ENCODE measurements at regions not wholly inside any gene's neighbourhood (a gene's known extent, or its start where the extent isn't known, plus 50 kb on each side); places are given as distances from the start of the nearest gene placed in this dataset.

DNA sequence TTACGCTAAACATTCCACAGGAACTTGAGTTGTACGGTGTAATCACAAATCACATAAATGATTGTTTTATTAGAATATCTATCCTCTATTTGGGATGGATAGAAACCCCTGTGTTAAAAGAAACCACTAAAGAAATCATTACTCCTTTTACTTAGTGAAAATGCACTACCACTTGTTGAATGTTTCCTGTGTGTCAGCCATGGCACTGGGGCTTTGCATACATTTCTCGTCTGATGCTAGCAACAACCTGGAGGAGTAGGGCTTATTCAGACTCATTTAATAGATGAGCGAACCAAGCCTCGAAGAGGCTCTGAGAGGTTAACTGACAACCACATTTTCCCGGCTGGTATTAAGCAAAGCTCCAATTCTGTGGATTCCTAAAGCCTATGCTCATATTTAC lies 60.5 kb upstream of the PELI1 start:
- peak overlapping the region; percentile 79 for H3K27ac ChIP-seq (replicated peaks)
- peaks cover 46% of the 10 kb centered on the region for H3K4me1 ChIP-seq
- no peaks in the 10 kb centered on the region for H3K36me3 ChIP-seq
- TF ChIP-seq, protein P1, sequence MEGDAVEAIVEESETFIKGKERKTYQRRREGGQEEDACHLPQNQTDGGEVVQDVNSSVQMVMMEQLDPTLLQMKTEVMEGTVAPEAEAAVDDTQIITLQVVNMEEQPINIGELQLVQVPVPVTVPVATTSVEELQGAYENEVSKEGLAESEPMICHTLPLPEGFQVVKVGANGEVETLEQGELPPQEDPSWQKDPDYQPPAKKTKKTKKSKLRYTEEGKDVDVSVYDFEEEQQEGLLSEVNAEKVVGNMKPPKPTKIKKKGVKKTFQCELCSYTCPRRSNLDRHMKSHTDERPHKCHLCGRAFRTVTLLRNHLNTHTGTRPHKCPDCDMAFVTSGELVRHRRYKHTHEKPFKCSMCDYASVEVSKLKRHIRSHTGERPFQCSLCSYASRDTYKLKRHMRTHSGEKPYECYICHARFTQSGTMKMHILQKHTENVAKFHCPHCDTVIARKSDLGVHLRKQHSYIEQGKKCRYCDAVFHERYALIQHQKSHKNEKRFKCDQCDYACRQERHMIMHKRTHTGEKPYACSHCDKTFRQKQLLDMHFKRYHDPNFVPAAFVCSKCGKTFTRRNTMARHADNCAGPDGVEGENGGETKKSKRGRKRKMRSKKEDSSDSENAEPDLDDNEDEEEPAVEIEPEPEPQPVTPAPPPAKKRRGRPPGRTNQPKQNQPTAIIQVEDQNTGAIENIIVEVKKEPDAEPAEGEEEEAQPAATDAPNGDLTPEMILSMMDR (IDR thresholded peaks at IDR 0.05; ENCODE audit: borderline replicate concordance) = no peak
- intact Hi-C loops (cut with micrococcal nuclease) = no loop called here
- H3K27me3 ChIP-seq (ENCODE audit: low read depth) = no peaks in the 10 kb centered on the region
- no peak overlapping the region for H3K4me3 ChIP-seq
- H3K9me3 ChIP-seq (replicated peaks) = no peaks in the 10 kb centered on the region
- no peak for DNase-seq

DNA sequence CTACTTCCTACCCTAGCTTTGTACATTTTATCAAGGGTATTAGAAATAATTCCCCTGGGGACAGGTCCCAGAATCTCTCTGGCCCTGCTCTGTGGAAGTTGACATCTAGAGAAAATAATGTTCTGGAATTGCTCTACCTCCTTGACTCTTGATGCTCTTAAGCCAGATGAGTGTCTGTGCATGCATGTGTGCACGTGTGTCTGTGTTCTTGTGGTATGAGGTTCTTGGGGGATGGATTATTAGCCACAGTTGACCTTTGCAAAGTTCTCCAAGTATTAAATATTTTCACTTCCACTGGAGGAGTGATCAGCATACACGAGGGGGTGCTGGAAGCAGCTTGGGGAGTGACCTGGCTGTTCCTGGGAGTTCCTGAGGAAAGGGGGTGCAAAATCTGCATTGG lies 61.2 kb upstream of the PELI1 start:
- no peak overlapping the region for H3K27ac ChIP-seq (replicated peaks)
- intact Hi-C loops (cut with micrococcal nuclease) = no loop called here
- no peaks in the 10 kb centered on the region for H3K9me3 ChIP-seq (replicated peaks)
- TF ChIP-seq, protein P1 (IDR thresholded peaks at IDR 0.05; ENCODE audit: borderline replicate concordance) = no peak
- peaks cover 43% of the 10 kb centered on the region for H3K4me1 ChIP-seq
- no peaks in the 10 kb centered on the region for H3K36me3 ChIP-seq
- no peaks in the 10 kb centered on the region for H3K27me3 ChIP-seq (ENCODE audit: low read depth)
- H3K4me3 ChIP-seq = no peak overlapping the region
- DNase-seq = no peak

DNA sequence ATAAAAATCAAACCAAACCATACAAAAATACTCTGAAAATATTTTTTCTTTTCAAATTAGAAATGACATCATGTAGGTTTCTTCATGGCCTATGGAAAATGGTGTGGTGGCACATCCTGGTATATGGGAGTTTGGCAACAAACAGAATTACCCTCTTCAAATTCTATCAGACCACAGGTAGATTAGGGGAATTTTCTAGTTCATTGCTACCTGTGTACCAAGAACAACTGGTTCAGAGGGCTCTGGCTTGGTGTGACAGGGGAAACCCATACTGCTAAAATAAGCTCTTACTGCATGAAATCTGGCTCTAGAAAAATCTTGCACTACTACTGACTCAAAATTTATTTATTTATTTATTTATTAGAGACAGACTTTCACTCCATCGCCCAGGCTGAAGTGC lies 63.4 kb upstream of the PELI1 start:
- Histone ChIP-seq H3K4me1 (peaks cover 21% of the 10 kb centered on the region), H3K27ac (replicated peaks) (no peak overlapping the region), H3K4me3 (no peak overlapping the region), H3K27me3 (ENCODE audit: low read depth) (no peaks in the 10 kb centered on the region), H3K36me3 (no peaks in the 10 kb centered on the region), H3K9me3 (replicated peaks) (no peaks in the 10 kb centered on the region)
- intact Hi-C loops (cut with micrococcal nuclease) = no loop called here
- DNase-seq = no peak
- TF ChIP-seq, protein P1 (IDR thresholded peaks at IDR 0.05; ENCODE audit: borderline replicate concordance) = no peak

DNA sequence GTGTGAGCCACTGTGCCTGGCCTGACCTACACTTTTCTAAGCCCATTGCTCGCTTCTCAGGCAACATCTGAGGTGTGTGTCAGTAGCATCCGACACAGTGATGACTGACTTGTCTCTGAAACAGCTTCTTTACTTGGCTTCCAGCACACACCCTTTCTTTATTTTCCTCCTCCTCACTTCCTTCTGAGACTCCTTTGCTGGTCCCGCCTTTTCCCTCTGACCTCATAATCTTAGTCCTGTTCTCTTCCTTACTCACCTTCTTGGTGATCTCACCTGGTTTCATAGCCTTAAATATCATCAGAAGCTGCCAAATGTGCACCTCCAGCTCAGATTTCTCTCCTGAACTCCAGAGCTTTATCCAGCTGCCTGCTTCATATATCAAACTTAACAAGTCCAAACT lies 66.6 kb upstream of the PELI1 start:
- intact Hi-C loops (cut with micrococcal nuclease) = no loop called here
- no peaks in the 10 kb centered on the region for H3K9me3 ChIP-seq (replicated peaks)
- DNase-seq = no peak
- TF ChIP-seq, protein P1 (IDR thresholded peaks at IDR 0.05; ENCODE audit: borderline replicate concordance) = no peak
- H3K27me3 ChIP-seq (ENCODE audit: low read depth) = no peaks in the 10 kb centered on the region
- no peak overlapping the region for H3K27ac ChIP-seq (replicated peaks)
- no peaks in the 10 kb centered on the region for H3K36me3 ChIP-seq
- H3K4me1 ChIP-seq = peaks cover 26% of the 10 kb centered on the region
- H3K4me3 ChIP-seq = no peak overlapping the region

DNA sequence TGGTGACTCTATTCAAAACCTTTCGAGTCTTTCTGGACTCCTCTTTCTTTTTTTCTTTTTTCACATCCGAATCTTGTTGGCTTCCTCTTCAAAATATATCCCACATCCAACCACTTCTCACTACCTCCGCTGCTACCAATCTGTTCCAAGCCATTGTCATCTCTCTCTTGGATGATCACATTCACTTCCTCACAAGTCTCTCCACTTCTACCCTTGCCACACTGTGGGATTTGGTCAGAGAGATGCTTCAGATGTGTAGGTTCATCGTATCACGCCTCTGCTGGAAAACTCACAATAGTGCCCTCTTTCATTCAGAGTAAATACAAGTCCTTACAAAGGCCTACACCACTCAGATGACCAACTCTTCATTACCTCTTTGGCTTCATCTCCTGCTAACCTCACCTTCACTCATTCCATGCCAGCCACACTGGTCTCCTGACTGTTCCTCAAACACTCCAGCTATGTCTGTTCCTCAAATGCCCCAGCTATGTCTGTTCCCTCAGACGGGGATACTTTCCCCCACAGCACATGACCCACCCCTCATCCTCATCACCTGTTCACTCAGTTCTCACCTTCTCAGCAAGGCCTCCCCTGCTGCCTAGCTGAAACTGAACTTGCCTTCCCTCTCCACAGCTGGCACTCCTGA lies 67.2 kb upstream of the PELI1 start:
- intact Hi-C loops (cut with micrococcal nuclease) = no loop called here
- H3K27me3 ChIP-seq (ENCODE audit: low read depth) = no peaks in the 10 kb centered on the region
- H3K9me3 ChIP-seq (replicated peaks) = no peaks in the 10 kb centered on the region
- no peak overlapping the region for H3K4me3 ChIP-seq
- no peaks in the 10 kb centered on the region for H3K36me3 ChIP-seq
- H3K27ac ChIP-seq (replicated peaks) = no peak overlapping the region
- TF ChIP-seq, protein P1 (IDR thresholded peaks at IDR 0.05; ENCODE audit: borderline replicate concordance) = no peak
- peaks cover 26% of the 10 kb centered on the region for H3K4me1 ChIP-seq
- DNase-seq = no peak
